GM12878 (cell line): ENCODE measurements at regions not wholly inside any gene's neighbourhood (a gene's known extent, or its start where the extent isn't known, plus 50 kb on each side); places are given as distances from the start of the nearest gene placed in this dataset.

Experiments
- ASH2L ChIP-seq: fragments of 300-600, 200-600 bp; sonication (generic); IDR thresholded peaks from 2 replicates; pipeline ENCODE4 v1.6.1; 2017; ENCODE audit warnings: low read depth, mild to moderate bottlenecking, borderline replicate concordance
- BHLHE40 ChIP-seq, 2 experiments: fragments of 450-650 bp in 1 of 2; IDR thresholded peaks; 2 replicates each; pipeline ENCODE4 v1.6.1; 2011 to 2017; ENCODE audit warnings: low read depth in 2 of 2, borderline replicate concordance in 1 of 2, improper control_type of control experiment in 1 of 2, low read length in 1 of 2, mild to moderate bottlenecking in 1 of 2
- EGR1 ChIP-seq, 2 experiments: IDR thresholded peaks; 1 replicate in 1 of 2; 2 replicates in 1 of 2; pipeline ENCODE4 v1.6.1; 2011 to 2012; ENCODE audit warnings: low read depth in 2 of 2, low read length in 2 of 2, borderline replicate concordance in 1 of 2, mild to moderate bottlenecking in 1 of 2, moderate library complexity in 1 of 2
- HCFC1 ChIP-seq: fragments of 150-350 bp; IDR thresholded peaks from 2 replicates; pipeline ENCODE4 v1.6.1; 2014; ENCODE audit warnings: low read length
- JUNB ChIP-seq: IDR thresholded peaks from 2 replicates; pipeline ENCODE4 v1.6.1; 2016; ENCODE audit warnings: antibody characterized with exemption, mild to moderate bottlenecking
- JUND ChIP-seq: IDR thresholded peaks from 2 replicates; pipeline ENCODE4 v1.6.1; 2012; ENCODE audit warnings: low read depth, mild to moderate bottlenecking, low read length, improper control_type of control experiment, moderate library complexity
- MEF2A ChIP-seq: IDR thresholded peaks from 2 replicates; pipeline ENCODE4 v1.6.1; 2011; ENCODE audit warnings: low read depth, mild to moderate bottlenecking, low read length, moderate library complexity; ENCODE audit not compliant: insufficient read depth
- MYB ChIP-seq: fragments of 150-350 bp; IDR thresholded peaks from 2 replicates; pipeline ENCODE4 v1.6.1; 2014; ENCODE audit warnings: mild to moderate bottlenecking, low read depth, low read length, borderline replicate concordance
- RELB ChIP-seq: fragments of 450-650 bp; IDR thresholded peaks from 2 replicates; pipeline ENCODE4 v1.6.1; 2017; ENCODE audit warnings: low read depth, mild to moderate bottlenecking, moderate library complexity
- SIN3A ChIP-seq: IDR thresholded peaks from 2 replicates; pipeline ENCODE4 v1.6.1; 2012; ENCODE audit warnings: low read depth, low read length, improper control_type of control experiment
- SMAD5 ChIP-seq: IDR thresholded peaks from 2 replicates; pipeline ENCODE4 v1.6.1; 2016; ENCODE audit warnings: antibody characterized with exemption, low read depth
- SMARCA5 ChIP-seq: fragments of 450-650 bp; IDR thresholded peaks from 2 replicates; pipeline ENCODE4 v1.6.1; 2017; ENCODE audit warnings: mild to moderate bottlenecking
- SUPT20H ChIP-seq: IDR thresholded peaks from 2 replicates; pipeline ENCODE4 v1.6.1; 2011; ENCODE audit warnings: low read depth, mild to moderate bottlenecking, low read length, moderate library complexity, borderline replicate concordance; ENCODE audit not compliant: control insufficient read depth
- ZNF592 ChIP-seq: fragments of 450-650 bp; IDR thresholded peaks from 2 replicates; pipeline ENCODE4 v1.6.1; 2017; ENCODE audit warnings: mild to moderate bottlenecking, moderate library complexity
- TF ChIP-seq, protein P1 (sequence below): IDR thresholded peaks from 2 replicates; pipeline ENCODE4 v1.6.1; 2012; ENCODE audit warnings: low read length, inconsistent platforms
- TF ChIP-seq, protein P2 (sequence below): fragments of 450-650 bp; IDR thresholded peaks from 2 replicates; pipeline ENCODE4 v1.6.1; 2017; ENCODE audit warnings: mild to moderate bottlenecking, moderate library complexity
- TF ChIP-seq, protein P3 (sequence below): IDR thresholded peaks from 2 replicates; pipeline ENCODE4 v1.6.1; 2011; ENCODE audit warnings: borderline replicate concordance, low read depth, mild to moderate bottlenecking, moderate library complexity, mixed read lengths, low read length; ENCODE audit not compliant: insufficient read depth; ENCODE audit errors: extremely low read length

DNA sequence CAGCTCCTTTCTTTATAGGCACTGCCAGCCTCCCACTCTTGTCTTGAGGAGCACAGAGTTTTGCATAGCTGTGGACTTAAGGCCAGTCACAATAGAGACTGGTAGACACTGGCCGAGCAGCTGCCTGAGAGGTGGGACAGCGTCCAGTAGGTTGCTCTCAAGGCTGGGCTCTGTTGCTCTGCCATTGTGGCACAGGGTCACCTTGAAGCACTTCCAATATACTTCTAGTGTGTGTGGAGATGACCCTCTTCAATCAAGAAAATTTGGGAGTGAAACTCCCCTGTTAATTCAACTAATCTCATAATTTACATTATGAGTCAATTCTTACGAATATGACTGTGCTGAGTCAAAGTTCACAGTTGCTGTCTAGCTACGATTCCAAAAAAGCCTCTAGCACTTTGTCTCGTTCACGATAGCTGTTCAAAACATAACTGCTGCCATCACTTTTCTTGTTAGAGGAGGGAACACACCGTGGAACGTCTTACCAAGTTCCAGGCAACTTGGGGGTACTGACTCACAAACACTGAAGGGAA, 636.2 kb downstream of the EPHA4 start (continued):
- TF ChIP-seq ASH2L (no peak), EGR1 (IDR thresholded peaks at IDR 0.05; ENCODE audit: borderline replicate concordance in 1 of 2, low read depth in 2 of 2, low read length in 2 of 2) (no peak), JUND (no peak), RELB (no peak), BHLHE40 (IDR thresholded peaks at IDR 0.05; ENCODE audit: borderline replicate concordance in 1 of 2, low read depth in 2 of 2, low read length in 1 of 2) (no peak), SMAD5 (no peak), MYB (no peak), ZNF592 (no peak), SMARCA5 (no peak), SIN3A (no peak), HCFC1 (no peak), JUNB (peak; percentile 86), SUPT20H (no peak), MEF2A (0 out of 2 replicates have a peak, but pooled peaks have one; percentile 20)
- TF ChIP-seq, protein P1, sequence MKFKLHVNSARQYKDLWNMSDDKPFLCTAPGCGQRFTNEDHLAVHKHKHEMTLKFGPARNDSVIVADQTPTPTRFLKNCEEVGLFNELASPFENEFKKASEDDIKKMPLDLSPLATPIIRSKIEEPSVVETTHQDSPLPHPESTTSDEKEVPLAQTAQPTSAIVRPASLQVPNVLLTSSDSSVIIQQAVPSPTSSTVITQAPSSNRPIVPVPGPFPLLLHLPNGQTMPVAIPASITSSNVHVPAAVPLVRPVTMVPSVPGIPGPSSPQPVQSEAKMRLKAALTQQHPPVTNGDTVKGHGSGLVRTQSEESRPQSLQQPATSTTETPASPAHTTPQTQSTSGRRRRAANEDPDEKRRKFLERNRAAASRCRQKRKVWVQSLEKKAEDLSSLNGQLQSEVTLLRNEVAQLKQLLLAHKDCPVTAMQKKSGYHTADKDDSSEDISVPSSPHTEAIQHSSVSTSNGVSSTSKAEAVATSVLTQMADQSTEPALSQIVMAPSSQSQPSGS, result no peak; the same call in 1 of the 2 replicates
- TF ChIP-seq, protein P2, sequence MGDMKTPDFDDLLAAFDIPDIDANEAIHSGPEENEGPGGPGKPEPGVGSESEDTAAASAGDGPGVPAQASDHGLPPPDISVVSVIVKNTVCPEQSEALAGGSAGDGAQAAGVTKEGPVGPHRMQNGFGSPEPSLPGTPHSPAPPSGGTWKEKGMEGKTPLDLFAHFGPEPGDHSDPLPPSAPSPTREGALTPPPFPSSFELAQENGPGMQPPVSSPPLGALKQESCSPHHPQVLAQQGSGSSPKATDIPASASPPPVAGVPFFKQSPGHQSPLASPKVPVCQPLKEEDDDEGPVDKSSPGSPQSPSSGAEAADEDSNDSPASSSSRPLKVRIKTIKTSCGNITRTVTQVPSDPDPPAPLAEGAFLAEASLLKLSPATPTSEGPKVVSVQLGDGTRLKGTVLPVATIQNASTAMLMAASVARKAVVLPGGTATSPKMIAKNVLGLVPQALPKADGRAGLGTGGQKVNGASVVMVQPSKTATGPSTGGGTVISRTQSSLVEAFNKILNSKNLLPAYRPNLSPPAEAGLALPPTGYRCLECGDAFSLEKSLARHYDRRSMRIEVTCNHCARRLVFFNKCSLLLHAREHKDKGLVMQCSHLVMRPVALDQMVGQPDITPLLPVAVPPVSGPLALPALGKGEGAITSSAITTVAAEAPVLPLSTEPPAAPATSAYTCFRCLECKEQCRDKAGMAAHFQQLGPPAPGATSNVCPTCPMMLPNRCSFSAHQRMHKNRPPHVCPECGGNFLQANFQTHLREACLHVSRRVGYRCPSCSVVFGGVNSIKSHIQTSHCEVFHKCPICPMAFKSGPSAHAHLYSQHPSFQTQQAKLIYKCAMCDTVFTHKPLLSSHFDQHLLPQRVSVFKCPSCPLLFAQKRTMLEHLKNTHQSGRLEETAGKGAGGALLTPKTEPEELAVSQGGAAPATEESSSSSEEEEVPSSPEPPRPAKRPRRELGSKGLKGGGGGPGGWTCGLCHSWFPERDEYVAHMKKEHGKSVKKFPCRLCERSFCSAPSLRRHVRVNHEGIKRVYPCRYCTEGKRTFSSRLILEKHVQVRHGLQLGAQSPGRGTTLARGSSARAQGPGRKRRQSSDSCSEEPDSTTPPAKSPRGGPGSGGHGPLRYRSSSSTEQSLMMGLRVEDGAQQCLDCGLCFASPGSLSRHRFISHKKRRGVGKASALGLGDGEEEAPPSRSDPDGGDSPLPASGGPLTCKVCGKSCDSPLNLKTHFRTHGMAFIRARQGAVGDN, result no peak
- TF ChIP-seq, protein P3, sequence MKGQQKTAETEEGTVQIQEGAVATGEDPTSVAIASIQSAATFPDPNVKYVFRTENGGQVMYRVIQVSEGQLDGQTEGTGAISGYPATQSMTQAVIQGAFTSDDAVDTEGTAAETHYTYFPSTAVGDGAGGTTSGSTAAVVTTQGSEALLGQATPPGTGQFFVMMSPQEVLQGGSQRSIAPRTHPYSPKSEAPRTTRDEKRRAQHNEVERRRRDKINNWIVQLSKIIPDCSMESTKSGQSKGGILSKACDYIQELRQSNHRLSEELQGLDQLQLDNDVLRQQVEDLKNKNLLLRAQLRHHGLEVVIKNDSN, result no peak
